Neutrophil (primary cell): ENCODE measurements at regions not wholly inside any gene's neighbourhood (a gene's known extent, or its start where the extent isn't known, plus 50 kb on each side); places are given as distances from the start of the nearest gene placed in this dataset.

Experiments used
- H3K27ac ChIP-seq: fragments of 200-600 bp; sonication (generic); 2 replicates; pipeline ENCODE4 v1.5.1; 2016; ENCODE audit warnings: mild to moderate bottlenecking, moderate library complexity
- H3K27me3 ChIP-seq: fragments of 200-600 bp; sonication (generic); 2 replicates; pipeline ENCODE4 v1.6.0; 2016; ENCODE audit warnings: mild to moderate bottlenecking
- H3K36me3 ChIP-seq: fragments of 200-600 bp; sonication (generic); 2 replicates; pipeline ENCODE4 v1.5.1; 2017
- H3K4me1 ChIP-seq, 2 experiments: fragments of 200-600 bp in 1 of 2; sonication (generic) in 1 of 2; 1 replicate in 1 of 2; 2 replicates in 1 of 2; pipeline versions ENCODE4 v1.5.1 to v1.6.1; 2013 to 2016; ENCODE audit warnings: low read depth in 1 of 2, low read length in 1 of 2, mild to moderate bottlenecking in 1 of 2, moderate library complexity in 1 of 2; ENCODE audit not compliant: control insufficient read depth in 1 of 2, insufficient read depth in 1 of 2
- H3K4me3 ChIP-seq, 2 experiments: fragments of 200-600 bp in 1 of 2; sonication (generic) in 1 of 2; 1 replicate in 1 of 2; 2 replicates in 1 of 2; pipeline ENCODE4 v1.5.1; 2013 to 2016; ENCODE audit warnings: low read depth in 1 of 2, low read length in 1 of 2, mild to moderate bottlenecking in 1 of 2, moderate library complexity in 1 of 2
- H3K9me3 ChIP-seq: fragments of 200-600 bp; sonication (generic); 2 replicates; pipeline ENCODE4 v1.5.1; 2016
- CTCF ChIP-seq: fragments of 200-600 bp; sonication (generic); IDR thresholded peaks from 2 replicates; pipeline ENCODE4 v1.5.1; 2016; ENCODE audit warnings: antibody characterized with exemption

- H3K4me1 ChIP-seq = no peaks in the 10 kb centered on the region
- no peak overlapping the region for H3K4me3 ChIP-seq
- no peak for TF ChIP-seq CTCF
- H3K27ac ChIP-seq = no peak overlapping the region
- no peaks in the 10 kb centered on the region for H3K36me3 ChIP-seq
- no peaks in the 10 kb centered on the region for H3K9me3 ChIP-seq
- no peaks in the 10 kb centered on the region for H3K27me3 ChIP-seq
These were observed 1035.9 kb downstream of the TUSC7 start for GRCh38 chr3:117745516-117745915.

DNA sequence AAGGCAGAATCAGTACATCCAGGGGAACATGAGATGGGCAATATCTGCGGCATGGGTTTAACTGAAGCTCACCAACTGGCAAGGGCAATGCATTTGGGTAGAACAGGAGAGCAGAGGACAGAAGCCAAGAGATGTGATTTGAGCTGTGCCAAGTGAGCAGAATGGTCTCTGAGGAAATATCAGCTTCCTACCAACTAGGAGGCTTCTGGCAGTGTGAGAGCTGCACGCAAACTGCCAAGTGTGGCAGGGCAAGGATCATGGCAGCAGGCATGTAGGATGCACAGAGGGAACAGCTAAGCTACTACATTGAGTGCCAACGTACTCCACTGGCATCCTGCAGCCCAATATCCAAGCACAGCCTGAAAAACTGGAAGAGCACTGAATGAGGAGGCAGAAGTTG lies 1036.5 kb downstream of the TUSC7 start:
- no peaks in the 10 kb centered on the region for H3K9me3 ChIP-seq
- H3K27ac ChIP-seq = no peak overlapping the region
- H3K4me1 ChIP-seq = no peaks in the 10 kb centered on the region
- TF ChIP-seq CTCF = no peak
- no peaks in the 10 kb centered on the region for H3K36me3 ChIP-seq
- no peak overlapping the region for H3K4me3 ChIP-seq
- H3K27me3 ChIP-seq = no peaks in the 10 kb centered on the region

- no peaks in the 10 kb centered on the region for H3K27me3 ChIP-seq
- no peaks in the 10 kb centered on the region for H3K9me3 ChIP-seq
- no peak overlapping the region for H3K4me3 ChIP-seq
- no peaks in the 10 kb centered on the region for H3K4me1 ChIP-seq
- no peaks in the 10 kb centered on the region for H3K36me3 ChIP-seq
- TF ChIP-seq CTCF = no peak
- H3K27ac ChIP-seq = no peak overlapping the region
These were observed 1038.6 kb downstream of the TUSC7 start for GRCh38 chr3:117748131-117748530.

DNA sequence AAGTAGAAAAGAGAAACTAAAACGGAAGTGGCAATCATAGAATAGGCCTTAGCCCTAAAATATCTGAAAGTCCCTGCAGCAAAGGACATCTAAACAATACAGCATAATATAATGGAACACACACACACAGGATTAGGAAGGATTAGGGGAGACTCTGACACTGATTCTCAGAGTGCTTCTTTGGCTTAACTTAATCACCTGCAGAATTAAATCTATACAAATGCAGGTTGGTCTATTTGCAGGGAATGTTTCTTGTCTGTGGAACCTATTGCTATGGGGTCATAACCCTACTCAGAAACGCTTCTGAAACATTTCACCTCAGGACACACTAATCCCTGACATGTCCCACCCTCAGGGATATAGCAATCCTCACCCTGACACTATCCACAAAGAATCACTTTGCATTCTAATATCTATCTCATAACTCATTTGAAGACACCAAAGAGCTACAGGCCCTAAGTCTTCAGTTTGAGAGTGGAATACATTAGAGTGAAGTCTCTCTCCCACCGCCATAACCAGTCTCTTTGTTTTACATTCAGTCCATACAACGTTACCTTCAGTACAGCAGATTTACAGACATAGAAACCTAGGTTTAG lies 1041.2 kb downstream of the TUSC7 start:
- Histone ChIP-seq H3K4me3 (no peak overlapping the region), H3K36me3 (no peaks in the 10 kb centered on the region), H3K9me3 (no peaks in the 10 kb centered on the region), H3K4me1 (no peaks in the 10 kb centered on the region), H3K27ac (no peak overlapping the region), H3K27me3 (no peaks in the 10 kb centered on the region)
- TF ChIP-seq CTCF = no peak

DNA sequence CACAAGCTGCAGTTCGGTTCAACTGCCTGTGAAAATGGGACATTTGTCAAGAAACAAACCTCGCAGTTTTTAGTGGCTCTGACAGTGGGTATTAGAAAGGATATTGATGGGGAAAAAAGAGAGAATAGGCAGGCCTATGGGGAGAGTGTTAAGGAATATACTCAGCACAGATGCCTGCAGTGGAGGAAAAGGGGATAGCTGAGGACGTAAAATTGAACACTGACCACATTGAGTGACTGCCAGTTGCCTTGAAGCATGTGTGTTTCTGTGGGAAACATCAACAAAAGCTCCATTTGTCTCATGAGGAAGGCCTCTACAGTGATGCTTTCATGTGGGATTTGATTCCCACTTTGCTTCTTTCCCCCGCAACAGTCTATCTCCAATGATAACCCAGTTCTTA lies 1042.1 kb downstream of the TUSC7 start:
- Histone ChIP-seq H3K4me1 (no peaks in the 10 kb centered on the region), H3K9me3 (no peaks in the 10 kb centered on the region), H3K27ac (no peak overlapping the region), H3K27me3 (no peaks in the 10 kb centered on the region), H3K36me3 (no peaks in the 10 kb centered on the region), H3K4me3 (no peak overlapping the region)
- TF ChIP-seq CTCF = no peak
